ENCODE measurements at regions not wholly inside any gene's neighbourhood (a gene's known extent, or its start where the extent isn't known, plus 50 kb on each side); places are given as distances from the start of the nearest gene placed in this dataset.

- TF ChIP-seq JUND (IDR thresholded peaks at IDR 0.05) (no peak), CTCF (IDR thresholded peaks at IDR 0.05; ENCODE audit: low read depth, low read length, missing input control) (no peak), SP1 (IDR thresholded peaks at IDR 0.05) (no peak), HNF4G (IDR thresholded peaks at IDR 0.05) (no peak), RAD21 (IDR thresholded peaks at IDR 0.05) (no peak), YY1 (IDR thresholded peaks at IDR 0.05) (no peak), TAF1 (conservative IDR thresholded peaks at IDR 0.05) (no peak), GABPA (IDR thresholded peaks at IDR 0.05 in 1 of 2, conservative IDR thresholded peaks at IDR 0.05 in 1 of 2) (no peak), REST (IDR thresholded peaks at IDR 0.05) (no peak), ZBTB33 (IDR thresholded peaks at IDR 0.05) (no peak), FOXA1 (IDR thresholded peaks at IDR 0.05) (no peak)
Observed at GRCh38 chr4:125714845-125715244, 400.1 kb downstream of the FAT4 start.
